HG03565 (cell line): ENCODE measurements at regions not wholly inside any gene's neighbourhood (a gene's known extent, or its start where the extent isn't known, plus 50 kb on each side); places are given as distances from the start of the nearest gene placed in this dataset.
"Not testable (repeated sequence)": the region's sequence is repeated elsewhere in the genome, so short reads cannot be mapped to it uniquely, and the experiment has no call there.

Experiments
- ATAC-seq: cut with Tn5 transposase; IDR thresholded peaks from one replicate; pipeline ENCODE4 v1.9.1; 2021; ENCODE audit warnings: mild to moderate bottlenecking, moderate library complexity; ENCODE audit not compliant: unreplicated experiment

- no peak for ATAC-seq
These were observed 175.6 kb downstream of the TMEM161B start for GRCh38 chr5:88092958-88093605.

- no peak for ATAC-seq
These were observed 176.3 kb downstream of the TMEM161B start for GRCh38 chr5:88092358-88092757.

- no peak for ATAC-seq
These were observed 178.1 kb downstream of the TMEM161B start for GRCh38 chr5:88090506-88090905.

- no peak for ATAC-seq
These were observed 178.8 kb downstream of the TMEM161B start for GRCh38 chr5:88089719-88090390.

- ATAC-seq: no peak
These were observed 183.2 kb downstream of the TMEM161B start for GRCh38 chr5:88085462-88085861.

GRCh38 chr5:88081877-88082276 is 186.8 kb downstream of the TMEM161B start:
- ATAC-seq: no peak

- ATAC-seq: no peak
These were observed 204.8 kb downstream of the TMEM161B start for GRCh38 chr5:88063813-88064212.

GRCh38 chr5:88060194-88060593 is 208.5 kb downstream of the TMEM161B start:
- no peak for ATAC-seq

GRCh38 chr5:88058625-88059024 is 210.0 kb downstream of the TMEM161B start:
- no peak for ATAC-seq

- ATAC-seq: not testable (repeated sequence)
These were observed 216.2 kb downstream of the TMEM161B start for GRCh38 chr5:88052468-88052867.

GRCh38 chr5:88051148-88051547 is 217.5 kb downstream of the TMEM161B start:
- ATAC-seq: no peak

GRCh38 chr5:88049737-88050136 is 218.9 kb downstream of the TMEM161B start:
- no peak for ATAC-seq

- ATAC-seq: no peak
These were observed 219.5 kb downstream of the TMEM161B start for GRCh38 chr5:88049156-88049555.

- no peak for ATAC-seq
These were observed 222.6 kb downstream of the TMEM161B start for GRCh38 chr5:88045931-88046461.

- no peak for ATAC-seq
These were observed 223.5 kb downstream of the TMEM161B start for GRCh38 chr5:88045165-88045564.

GRCh38 chr5:88034520-88034919 is 234.1 kb downstream of the TMEM161B start:
- ATAC-seq: no peak

GRCh38 chr5:88033191-88033590 is 235.5 kb downstream of the TMEM161B start:
- no peak for ATAC-seq

- ATAC-seq: no peak
These were observed 239.6 kb downstream of the TMEM161B start for GRCh38 chr5:88029011-88029410.

- ATAC-seq: no peak
These were observed 247.5 kb downstream of the TMEM161B start for GRCh38 chr5:88021141-88021540.

GRCh38 chr5:88014984-88015383 is 253.7 kb downstream of the TMEM161B start:
- not testable (repeated sequence) for ATAC-seq

GRCh38 chr5:88000877-88001276 is 267.8 kb downstream of the TMEM161B start:
- no peak for ATAC-seq

GRCh38 chr5:87997662-87998061 is 271.0 kb downstream of the TMEM161B start:
- no peak for ATAC-seq
